ENCODE measurements at regions not wholly inside any gene's neighbourhood (a gene's known extent, or its start where the extent isn't known, plus 50 kb on each side); places are given as distances from the start of the nearest gene placed in this dataset.

DNA sequence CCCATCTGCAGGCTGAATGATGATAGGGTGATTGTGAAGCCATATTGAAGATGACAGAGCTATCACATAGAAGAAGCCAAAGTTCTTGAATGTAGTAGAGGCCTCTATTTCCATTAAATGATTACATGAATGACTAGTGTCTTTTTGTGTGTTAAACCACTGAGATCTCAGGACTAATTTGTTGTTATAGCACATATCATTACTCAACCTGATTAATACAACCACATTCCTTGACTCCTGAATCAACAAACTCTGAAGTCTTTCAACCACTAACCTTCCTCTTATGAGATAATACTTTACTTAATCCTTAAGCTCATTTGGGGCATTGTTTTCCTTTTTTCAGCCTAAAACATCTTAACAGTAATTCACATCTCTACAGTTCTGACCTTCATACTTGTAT is 564.5 kb upstream of the ADAMTS9 start:
- no peak for DNase-seq

DNA sequence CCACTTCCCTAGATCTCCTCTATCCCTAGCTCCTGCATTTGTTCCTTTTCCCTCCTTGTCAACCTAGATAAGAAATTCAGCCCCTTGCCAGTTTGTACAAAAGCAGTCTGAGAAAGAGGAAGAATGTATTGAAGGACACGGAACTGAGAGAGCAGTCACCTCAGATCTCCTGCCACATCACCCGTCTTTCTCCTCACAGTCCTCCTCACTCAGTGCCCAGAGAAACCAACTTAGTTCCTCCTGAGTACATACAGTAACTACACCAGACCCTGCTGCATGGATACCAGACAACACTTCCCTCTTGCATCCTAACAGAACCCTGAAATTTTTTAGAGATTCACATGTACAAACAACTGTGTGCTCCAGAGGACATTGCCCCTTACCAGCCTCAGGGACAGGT is 563.6 kb upstream of the ADAMTS9 start:
- no peak for DNase-seq
- TF ChIP-seq POLR2A (IDR thresholded peaks at IDR 0.05; ENCODE audit: low read length) (no peak), GATA1 (IDR thresholded peaks at IDR 0.05; ENCODE audit: low read depth, low read length) (no peak)

More for the DNA sequence above, 564.5 kb upstream of the ADAMTS9 start:
- TF ChIP-seq GATA1 (IDR thresholded peaks at IDR 0.05; ENCODE audit: low read depth, low read length) (no peak), POLR2A (IDR thresholded peaks at IDR 0.05; ENCODE audit: low read length) (no peak)

DNA sequence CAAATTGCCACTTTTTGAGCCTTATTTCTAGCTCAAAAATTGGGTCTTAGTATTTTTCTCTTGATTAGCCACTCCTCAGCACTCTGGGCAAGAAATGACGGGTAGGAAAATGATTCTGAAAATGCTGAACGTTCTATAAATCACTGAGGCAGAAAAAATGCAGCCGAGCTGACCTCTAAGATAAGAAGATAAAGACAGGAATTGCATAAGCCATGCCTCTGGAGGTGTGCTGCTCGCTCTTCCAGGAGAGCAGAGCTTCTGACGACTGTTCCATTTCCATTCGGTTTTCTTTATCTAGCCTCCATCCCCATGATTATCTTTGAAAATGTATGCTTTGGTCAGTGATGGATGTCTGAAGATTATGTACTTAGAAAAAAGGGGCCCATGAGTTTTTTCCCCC is 558.8 kb upstream of the ADAMTS9 start:
- no peak for DNase-seq
- no peak for TF ChIP-seq POLR2A (IDR thresholded peaks at IDR 0.05; ENCODE audit: low read length)
- TF ChIP-seq GATA1 (IDR thresholded peaks at IDR 0.05; ENCODE audit: low read depth, low read length) = no peak

DNA sequence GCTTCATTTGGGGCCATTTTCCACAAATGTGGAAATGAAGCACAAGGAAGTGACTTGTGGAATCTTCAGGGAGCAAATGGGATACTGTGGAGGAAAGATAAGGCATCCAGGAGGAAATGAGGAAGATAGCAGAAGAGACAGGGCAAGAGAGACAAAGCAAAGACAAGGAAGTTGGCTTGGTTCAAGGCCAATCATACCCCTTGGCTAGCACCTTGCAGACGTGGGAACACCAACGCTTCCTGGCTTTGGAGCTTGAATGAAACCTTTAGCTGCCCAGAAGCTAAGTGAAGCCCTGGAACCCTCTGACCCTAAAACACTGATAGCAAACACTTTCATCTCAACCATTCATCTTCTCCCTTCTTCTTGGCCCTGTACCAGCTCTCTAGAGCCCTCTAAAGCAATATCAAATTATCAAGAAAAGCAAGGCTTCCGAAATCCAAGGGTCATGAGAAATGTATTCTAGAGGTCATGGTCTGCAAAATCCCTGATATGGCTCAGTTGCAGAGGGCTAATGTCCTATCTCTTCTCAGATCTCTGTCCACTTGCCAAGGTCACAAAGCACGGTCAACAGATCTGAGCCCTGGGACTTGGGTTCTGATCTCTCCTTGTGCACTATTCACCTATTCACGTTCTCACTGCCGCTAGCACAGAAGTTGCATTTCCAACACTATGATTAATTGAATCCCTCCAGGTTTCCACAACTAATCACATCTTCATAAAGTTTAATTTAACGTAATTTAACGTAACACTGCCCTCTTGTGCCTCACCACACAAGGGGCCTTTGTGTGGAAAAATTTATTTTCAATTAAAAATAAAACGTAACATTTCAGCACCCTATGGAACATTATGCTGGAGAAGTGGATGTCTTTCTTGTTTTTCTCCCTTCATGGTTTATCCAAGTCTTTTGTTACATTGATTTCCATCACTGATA is 557.6 kb upstream of the ADAMTS9 start:
- no peak for DNase-seq
- TF ChIP-seq POLR2A (IDR thresholded peaks at IDR 0.05; ENCODE audit: low read length) = no peak
- TF ChIP-seq GATA1 (IDR thresholded peaks at IDR 0.05; ENCODE audit: low read depth, low read length) = no peak

DNA sequence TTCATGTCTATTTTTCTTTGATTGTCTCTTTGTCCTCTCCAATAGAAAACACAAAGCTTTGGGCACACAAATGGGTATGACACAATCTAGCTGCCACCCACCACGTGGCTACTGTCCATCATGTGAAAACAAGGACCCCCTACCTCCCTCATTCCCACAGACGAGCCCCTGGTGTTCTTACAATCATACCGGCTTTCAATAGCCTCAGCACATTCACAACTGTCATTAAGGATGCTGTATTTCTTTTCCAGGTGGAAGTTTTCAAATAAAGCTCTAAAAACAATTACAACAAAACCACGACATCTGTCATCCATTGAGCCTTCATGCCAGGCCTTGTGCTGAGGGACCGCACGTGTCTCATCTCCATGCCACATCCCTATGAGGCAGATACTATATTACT is 552.6 kb upstream of the ADAMTS9 start:
- DNase-seq = no peak
- no peak for TF ChIP-seq POLR2A (IDR thresholded peaks at IDR 0.05; ENCODE audit: low read length)
- TF ChIP-seq GATA1 (IDR thresholded peaks at IDR 0.05; ENCODE audit: low read depth, low read length) = no peak

DNA sequence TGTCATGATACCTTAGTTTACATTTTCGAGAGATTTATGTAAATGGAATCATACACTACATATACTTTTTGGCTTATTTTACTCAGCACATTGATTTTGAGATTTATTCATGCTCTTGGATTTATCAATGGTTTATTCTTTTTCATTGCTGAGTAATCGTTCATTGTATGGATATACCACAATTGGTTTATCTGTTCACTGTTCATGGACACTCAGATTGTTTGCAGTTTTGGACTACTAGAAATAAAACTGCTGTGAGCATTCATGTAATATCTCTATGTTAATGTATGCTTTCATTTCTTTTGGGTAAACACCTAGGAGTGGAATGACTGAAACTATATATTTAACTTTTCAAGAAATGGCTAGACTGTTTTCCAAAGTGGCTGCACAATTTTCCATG is 550.9 kb upstream of the ADAMTS9 start:
- DNase-seq = no peak
- TF ChIP-seq GATA1 (IDR thresholded peaks at IDR 0.05; ENCODE audit: low read depth, low read length) (no peak), POLR2A (IDR thresholded peaks at IDR 0.05; ENCODE audit: low read length) (no peak)

DNA sequence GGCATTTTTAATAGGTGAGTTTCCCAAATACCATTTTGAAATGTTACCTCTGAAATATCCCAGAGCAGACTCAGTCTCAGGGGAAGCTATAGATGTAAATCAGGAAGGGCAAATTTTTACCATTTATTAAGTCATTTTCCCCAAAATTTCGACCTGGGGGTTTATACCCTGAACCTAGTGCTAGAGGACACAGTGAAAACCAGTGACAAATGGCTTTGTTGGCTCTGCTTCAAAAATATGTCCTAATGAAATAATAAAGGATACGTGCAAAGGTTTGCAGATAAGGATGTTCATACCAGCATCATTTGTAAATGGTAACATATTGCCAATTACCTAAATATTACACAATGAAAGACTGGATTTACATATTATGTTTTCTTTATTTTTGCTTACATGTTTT is 546.7 kb upstream of the ADAMTS9 start:
- no peak for DNase-seq
- TF ChIP-seq GATA1 (IDR thresholded peaks at IDR 0.05; ENCODE audit: low read depth, low read length) = no peak
- TF ChIP-seq POLR2A (IDR thresholded peaks at IDR 0.05; ENCODE audit: low read length) = no peak

DNA sequence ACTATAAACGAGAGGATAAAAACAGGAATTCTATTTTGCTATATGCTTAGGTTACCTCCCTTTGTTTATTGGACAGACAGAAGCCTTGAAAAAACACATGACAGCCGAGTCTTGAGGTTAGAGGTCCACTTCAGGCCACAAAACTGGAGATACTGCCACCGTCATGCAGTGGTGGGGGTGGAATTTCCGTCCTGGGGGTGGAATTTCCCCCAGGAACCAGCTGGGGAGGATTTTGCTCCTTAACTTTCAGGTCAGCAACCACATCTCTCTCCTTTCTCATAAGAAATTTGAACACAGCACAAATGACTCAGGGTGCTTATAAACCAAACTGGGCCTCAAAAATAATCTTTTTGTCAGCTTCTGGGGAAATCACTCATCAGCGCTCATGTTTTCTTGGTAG is 545.8 kb upstream of the ADAMTS9 start:
- no peak for DNase-seq

DNA sequence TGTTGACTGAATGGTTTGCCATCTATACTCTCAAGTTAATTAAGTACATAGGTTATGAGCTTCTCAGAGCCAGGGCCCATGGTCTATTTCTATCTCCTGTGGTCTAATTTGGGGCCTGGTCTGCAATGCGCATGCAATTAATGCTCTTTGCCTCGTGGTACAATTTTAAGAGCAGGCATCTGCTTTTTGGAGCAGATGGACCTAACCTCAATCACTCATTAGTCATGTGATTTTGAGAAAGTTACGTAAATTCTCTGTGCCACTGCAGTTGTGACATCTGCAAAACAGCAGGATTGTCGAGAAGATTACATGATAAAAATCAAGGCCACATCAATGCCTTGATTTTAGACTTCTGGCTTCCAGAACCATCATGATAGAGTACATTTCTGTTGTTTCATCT is 543.7 kb upstream of the ADAMTS9 start:
- TF ChIP-seq GATA1 (IDR thresholded peaks at IDR 0.05; ENCODE audit: low read depth, low read length) = no peak
- no peak for TF ChIP-seq POLR2A (IDR thresholded peaks at IDR 0.05; ENCODE audit: low read length)

More for the DNA sequence above, 545.8 kb upstream of the ADAMTS9 start:
- TF ChIP-seq GATA1 (IDR thresholded peaks at IDR 0.05; ENCODE audit: low read depth, low read length) (no peak), POLR2A (IDR thresholded peaks at IDR 0.05; ENCODE audit: low read length) (no peak)

DNA sequence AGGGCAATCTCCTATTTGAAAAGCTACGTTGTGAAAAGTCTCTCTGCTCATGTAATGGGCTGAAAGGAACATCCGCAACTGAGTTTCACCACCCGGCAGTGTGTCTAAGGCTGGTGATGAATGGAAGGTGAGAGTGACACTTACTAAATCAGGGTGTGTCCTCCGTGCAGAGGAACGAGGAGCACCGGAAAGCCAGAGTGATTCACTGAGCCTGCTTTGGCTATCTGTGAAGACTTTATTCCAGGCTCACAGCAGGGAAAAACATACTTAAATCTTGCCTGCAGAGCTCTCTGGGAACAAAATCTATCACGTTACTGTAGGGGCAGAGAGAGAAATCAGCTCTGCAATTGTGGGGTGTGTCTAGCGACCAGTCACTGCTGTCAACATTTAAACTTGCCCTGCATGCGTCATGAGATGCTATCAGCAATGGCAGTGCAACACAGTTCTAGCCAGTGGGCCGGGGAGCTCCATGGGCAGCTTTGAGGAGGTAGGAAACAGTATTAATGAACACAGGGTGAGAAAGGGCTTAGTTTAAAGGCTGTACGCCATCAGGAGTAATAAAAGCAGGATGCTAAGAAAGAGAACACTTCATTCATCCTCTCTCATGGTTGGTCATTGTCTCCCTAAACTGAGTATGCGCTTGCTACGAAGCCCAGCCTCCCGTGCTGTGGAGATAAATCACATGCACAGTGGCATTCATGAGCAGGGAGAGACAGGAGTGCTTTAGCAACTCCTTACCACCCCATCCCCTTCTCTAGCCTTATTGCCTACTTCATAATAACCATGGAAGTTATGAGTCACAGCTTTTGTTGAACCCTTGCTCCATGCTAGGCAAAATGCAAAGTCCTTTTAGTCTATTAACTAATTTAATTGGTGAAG is 542.7 kb upstream of the ADAMTS9 start:
- TF ChIP-seq POLR2A (IDR thresholded peaks at IDR 0.05; ENCODE audit: low read length) = no peak
- no peak for TF ChIP-seq GATA1 (IDR thresholded peaks at IDR 0.05; ENCODE audit: low read depth, low read length)
- no peak for DNase-seq

More for the DNA sequence above, 543.7 kb upstream of the ADAMTS9 start:
- DNase-seq = no peak

DNA sequence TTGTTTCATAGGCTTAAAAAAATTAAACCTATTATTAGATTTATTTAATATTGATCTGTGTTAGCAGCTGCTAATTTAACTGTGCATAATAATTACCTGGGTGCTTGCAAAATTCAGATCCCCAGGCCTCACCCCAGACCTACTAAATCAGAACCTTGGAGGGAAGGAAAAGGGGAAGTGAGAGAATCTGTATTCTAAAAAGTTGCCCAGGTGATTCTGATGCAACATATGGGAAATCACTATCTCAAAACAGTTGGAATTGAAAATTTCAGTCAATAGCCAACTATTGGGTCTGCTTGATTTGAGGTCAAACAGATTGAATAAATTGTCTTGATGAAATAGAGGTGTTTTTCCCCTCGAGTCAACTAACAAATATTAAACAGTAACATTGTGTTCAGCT is 538.5 kb upstream of the ADAMTS9 start:
- no peak for TF ChIP-seq POLR2A (IDR thresholded peaks at IDR 0.05; ENCODE audit: low read length)
- no peak for TF ChIP-seq GATA1 (IDR thresholded peaks at IDR 0.05; ENCODE audit: low read depth, low read length)
- no peak for DNase-seq

DNA sequence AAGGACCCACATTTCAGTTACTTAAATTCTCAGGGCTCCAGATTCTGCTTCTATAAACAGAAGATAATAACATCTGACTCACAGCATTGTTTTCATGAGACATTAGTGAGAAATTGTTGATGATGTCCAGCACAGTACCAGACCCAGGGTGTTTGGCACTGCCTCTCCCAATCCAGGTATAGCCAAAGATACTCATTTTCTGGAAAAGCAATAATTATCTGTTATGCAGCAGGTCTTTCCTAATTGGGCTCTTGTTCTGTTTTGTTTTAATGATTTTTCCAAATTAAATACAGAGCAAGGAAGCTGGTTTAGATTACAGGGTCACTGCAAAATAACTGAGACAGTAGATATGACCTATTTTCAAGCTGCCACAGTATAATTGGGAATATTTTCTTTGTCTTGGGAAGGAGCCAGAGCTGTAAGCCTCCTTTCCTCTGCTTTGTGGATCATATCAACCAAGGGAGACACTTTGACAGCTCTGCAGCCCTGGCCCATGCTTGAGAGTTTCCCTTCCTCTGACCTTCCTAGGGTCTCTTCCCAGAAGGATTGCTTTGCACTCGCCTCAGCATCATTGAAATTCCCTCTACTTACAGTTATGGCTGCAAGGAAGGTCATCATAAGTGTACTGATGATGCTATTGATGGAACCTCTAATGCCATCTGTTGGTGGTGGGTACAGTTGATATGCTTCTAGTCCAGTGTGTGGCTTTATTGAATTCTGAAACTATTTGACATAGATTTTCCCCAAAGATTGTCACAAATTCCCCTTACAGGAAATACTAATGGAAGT is 522.4 kb upstream of the ADAMTS9 start:
- no peak for TF ChIP-seq POLR2A (IDR thresholded peaks at IDR 0.05; ENCODE audit: low read length)
- no peak for TF ChIP-seq GATA1 (IDR thresholded peaks at IDR 0.05; ENCODE audit: low read depth, low read length)
- no peak for DNase-seq

DNA sequence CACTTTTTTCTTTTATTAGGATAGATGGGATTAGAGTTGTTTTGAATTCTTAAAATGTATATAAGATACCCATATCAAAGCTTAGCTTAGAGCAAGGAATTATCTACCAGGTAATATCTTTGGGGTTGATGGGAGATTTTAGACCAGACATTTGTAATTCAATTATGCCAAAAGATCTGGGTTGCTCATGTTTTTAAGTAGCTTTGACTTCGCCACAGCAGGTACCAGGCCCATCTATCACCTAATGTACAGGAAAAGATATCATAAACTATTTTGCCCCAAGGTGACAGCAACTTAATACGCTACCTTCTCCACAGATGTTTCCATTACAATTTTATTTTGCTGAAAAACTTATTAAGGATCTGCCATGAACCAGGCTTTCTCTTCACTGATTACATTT is 514.6 kb upstream of the ADAMTS9 start:
- no peak for DNase-seq
- TF ChIP-seq GATA1 (IDR thresholded peaks at IDR 0.05; ENCODE audit: low read depth, low read length) = no peak
- no peak for TF ChIP-seq POLR2A (IDR thresholded peaks at IDR 0.05; ENCODE audit: low read length)
